ENCODE measurements at regions not wholly inside any gene's neighbourhood (a gene's known extent, or its start where the extent isn't known, plus 50 kb on each side); places are given as distances from the start of the nearest gene placed in this dataset.
"Not testable (repeated sequence)": the region's sequence is repeated elsewhere in the genome, so short reads cannot be mapped to it uniquely, and the experiment has no call there.

DNA sequence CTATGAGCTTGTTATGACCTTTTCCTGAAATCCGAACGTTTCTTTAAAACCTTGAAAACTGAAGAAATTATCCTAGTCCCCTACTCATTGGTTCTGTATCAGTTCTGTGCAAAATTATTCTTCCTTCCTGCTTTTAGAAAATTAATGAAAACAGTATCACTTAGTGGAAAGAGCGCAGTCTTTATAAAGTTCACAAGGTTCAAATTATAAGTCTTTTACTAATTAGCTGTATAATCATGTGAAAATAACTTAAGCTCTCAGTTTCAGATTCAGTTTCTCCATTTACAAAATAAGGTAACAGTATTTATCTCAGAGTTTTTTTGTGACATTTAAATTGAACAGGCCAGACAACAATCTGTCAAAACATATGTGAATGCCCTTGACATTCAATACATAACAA lies 306.1 kb downstream of the ADAMTS20 start:
- no peak for DNase-seq

DNA sequence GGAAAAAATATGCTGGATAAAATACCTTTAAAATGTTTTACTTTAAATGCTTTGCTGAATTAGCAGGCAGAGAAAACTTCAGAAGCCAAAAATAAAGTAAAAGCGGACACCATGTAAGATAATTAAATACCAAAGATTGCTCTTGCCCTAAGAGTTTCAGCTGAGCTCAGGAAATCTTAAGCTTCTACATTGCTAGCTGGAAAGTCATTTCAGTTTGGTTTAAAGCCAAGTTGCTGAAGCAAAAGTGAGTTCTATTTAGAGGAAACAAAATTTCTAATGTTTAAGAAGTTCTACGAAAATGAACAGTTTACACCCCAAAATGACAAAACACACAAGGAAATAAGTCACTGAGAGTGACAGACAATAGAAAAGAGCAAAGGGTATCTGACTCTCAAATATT lies 310.0 kb downstream of the ADAMTS20 start:
- DNase-seq = no peak

DNA sequence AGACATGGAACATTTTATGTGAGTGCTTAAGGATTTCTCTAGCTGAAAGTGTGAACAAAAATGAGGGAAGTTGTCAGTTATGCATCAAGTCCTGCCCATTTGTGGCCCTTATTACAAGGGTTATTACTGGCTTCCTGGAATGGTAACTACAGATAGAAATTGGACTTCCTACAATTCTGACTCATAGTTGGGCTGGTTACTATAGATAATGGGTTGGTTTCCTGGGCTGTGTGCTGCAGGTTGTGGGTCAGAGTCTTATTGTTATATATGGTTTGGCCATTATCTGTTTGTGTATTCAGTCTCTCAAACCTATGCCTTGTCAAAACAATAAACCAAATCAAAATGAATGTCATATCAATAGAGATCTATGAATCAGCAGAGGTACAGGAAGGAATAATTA lies 313.7 kb downstream of the ADAMTS20 start:
- DNase-seq = no peak

DNA sequence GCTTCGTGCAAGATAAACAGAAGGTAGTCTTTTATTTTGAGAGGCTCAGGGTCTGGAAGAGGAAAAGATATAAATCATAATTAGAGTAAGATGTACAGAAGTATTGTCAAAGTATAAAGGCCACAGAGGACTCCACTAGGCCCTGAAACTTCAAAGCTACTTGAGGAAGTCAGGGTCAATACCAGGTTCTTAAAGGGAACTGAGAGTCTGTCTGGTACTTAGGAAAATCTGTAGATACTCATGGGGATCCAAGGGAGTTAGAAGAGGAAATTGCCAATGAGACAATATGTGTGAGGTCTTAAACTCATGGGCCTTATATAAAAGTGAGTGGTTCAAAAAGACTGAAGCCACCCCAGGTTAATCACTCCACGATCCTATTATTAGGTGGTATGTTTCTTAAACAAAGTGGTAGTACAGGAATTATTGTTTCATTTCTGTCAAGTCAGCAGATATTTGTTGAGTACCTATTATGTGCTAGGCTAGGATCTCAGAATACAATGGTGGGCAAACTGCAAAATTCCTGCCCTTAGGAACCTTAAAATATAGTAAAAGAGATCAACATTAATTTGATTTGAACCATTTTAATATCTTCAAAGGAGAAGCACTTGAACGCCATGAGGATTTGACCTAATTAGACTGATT lies 314.6 kb downstream of the ADAMTS20 start:
- no peak for DNase-seq

DNA sequence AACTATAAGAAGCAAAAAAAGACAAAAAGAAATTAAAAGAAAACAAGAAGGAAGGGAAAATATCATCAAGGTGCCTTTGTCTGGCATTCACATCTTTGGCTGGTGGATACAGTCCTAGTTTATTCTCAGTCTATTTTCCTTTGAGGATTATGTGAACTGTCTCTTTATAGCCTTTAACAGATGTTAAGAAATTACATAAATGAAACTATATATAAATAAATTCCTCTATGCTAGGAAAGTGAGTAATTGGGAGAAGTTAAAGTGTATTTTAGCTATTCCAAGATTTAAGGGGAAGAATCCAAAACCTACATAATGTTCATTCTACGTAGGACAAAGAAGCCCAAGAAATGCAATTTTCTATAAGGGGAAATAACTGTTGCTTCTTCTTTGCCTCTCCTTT lies 316.3 kb downstream of the ADAMTS20 start:
- no peak for DNase-seq

DNA sequence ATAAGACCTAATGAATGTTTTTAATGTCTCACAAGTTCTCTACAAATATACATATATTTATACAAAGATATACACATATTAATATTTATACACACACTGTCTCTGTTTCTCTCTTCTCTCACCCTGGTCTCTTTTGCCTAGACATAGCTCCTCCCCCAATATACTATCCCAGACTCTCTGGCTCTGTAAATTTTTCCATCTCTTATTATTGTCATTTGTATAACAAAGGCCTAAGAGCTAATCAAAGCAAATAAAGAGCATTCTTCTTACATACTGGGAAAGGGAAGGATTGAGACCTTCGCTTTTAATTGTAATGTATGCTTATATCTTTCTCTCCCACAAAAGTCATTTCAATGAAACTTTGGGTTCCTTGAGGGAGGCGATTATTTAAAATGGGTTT lies 318.1 kb downstream of the ADAMTS20 start:
- no peak for DNase-seq

DNA sequence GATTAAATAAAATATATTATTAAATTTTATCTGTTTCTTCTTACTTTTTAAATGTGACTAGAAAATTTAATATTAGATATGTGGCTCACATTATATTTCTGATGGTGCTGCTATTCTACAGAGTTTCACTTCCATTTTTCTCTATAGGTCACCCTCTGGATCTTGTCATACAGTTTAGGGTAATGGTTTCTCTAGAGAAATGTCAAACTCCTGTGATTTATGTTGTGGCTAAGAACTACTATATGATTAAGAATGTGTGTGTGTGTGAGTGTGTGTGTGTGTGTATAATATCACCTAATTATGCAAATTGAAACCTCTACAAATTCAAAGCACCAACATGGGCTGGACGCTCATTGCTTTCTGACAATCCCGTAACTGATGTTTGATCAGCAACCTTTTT lies 325.9 kb downstream of the ADAMTS20 start:
- DNase-seq = no peak

DNA sequence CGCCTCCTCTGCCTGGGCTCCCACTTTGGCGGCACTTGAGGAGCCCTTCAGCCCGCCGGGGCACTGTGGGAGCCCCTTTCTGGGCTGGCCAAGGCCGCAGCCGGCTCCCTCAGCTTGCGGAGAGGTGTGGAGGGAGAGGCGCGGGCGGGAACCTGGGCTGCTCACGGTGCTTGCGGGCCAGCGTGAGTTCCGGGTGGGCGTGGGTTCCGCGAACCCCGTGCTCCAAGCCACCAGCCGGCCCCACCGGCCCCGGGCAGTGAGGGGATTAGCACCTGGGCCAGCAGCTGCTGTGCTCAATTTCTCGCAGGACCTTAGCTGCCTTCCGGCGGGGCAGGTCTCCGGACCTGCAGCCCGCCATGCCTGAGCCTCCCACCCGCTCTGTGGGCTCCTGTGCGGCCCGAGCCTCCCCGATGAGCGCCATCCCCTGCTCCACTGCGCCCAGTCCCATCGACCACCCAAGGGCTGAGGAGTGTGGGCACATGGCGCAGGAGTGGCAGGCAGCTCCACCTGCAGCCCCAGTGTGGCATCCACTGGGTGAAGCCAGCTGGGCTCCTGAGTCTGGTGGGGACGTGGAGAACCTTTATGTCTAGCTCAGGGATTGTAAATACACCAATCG lies 327.7 kb downstream of the ADAMTS20 start:
- DNase-seq = not testable (repeated sequence)

DNA sequence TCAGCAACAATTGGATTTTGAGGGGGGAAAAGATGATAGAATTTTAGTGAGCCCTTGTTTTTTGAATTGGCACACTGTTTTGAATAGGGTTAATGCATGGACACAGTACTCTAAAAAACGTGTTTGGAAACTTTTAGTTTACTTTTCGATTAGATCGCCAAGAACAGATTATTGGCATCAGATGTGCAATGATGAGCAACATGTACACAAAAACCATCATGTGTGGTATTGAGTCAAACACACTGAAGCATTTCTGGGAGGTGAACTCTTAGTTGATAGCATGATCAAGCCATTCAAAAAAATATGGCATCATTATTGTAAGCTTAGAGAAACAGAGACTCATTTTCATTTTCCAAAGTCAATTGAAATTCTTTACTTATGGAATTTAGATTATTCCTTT lies 329.2 kb downstream of the ADAMTS20 start:
- no peak for DNase-seq

DNA sequence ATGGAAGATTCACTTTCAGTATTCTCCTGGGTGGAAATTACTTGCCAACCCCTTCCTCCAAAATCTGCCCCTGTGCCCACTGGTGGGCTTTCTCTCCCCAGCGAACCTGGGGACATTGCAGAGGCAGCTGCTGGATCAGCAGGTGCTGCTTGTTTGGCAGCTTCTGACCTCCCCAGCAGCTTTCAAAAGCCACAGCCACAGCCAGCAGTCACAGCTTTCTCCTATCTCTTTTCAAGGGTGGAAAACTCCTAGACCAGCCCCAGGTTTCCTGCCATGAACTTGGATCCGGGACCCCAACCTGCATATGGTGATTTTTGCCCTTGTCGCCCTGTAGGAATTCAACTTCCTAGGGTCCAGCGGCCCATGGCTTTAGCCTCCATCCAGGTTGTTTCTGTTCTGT lies 330.8 kb downstream of the ADAMTS20 start:
- DNase-seq = no peak

DNA sequence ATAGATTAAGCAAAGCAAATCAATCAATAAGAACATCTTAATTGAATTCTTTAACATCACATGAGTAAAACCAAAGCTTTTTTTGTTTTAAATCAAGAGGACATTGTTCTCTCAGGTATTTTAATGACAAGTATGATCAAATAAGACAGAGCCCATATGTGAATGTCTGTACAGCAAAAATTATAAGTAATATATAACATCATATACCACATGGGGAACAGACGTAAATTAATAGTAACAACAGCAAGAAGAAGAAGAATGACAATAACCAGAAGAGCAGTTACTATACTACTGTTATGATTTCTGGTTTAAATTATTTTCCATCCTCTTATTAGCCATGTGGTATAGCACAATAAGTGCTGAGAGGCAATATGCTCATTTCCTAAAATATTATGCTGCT lies 335.5 kb downstream of the ADAMTS20 start:
- DNase-seq = no peak

DNA sequence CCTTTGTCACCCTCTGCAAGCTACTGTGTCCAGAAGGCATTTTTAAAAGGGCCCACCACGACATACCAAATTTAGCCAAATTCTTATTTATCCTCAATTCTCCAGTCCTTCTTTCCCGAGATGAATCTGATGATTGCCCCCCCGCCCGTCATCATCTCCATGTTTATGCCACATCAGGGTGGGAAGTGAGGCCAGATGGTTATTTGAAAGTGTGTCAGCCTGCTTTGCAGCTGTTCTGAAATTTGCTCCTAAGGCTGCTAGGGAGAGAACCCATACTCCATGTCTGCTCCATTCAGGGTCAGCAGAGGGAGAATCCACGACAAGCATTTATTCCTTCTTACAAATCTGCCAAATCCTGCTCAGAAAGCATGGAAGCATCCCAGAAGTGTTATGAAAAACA lies 337.8 kb downstream of the ADAMTS20 start:
- DNase-seq = no peak

DNA sequence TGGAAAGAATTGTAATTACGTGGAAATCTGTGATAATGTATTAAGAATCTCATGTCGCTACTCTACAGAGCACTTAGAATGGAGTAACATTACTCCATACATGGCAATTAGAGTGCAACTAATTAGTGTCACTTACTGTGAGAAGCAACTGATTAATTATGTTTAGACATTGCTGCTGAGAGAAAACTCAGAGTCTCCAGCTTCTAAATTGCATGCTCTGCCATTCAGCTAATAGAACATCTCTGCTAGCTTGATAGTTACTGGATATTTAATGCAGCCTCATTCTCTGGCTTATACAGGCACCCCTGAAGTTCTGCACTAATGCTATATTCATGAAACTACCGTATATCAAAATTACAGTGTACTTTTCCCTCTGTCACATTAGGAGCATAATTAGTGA lies 338.4 kb downstream of the ADAMTS20 start:
- DNase-seq = no peak

DNA sequence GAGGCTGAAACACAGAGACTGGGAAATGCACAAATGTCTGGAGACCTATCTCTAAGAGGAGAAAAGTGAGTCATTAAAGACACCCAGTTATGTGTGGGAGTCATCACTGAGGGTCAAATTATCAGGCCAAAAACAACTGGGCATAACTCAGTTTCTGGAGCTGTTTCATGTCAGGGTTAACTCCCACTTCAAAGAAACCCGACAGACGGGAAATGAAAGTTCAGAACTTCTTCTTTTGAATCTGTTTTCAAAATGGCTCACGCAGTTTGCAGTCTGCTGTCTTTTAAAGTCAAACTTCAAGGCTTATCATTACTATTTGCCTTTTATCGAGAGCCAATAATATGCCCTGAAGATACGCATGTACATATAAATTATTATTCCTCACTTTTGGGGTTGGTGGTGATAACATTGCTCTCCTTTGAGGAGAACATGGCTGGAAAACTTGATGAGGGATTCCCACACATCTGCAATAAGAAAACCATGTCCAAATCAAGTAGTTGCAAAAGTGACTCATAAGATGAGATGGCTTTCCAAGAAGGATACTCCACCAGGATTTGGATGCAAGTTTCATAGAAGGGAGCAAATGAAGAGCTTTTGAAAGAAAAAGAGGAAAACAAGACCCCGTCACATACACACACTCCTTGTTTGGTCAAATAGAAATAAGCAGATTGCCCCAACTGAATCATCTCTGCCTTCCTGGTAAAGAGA lies 341.4 kb downstream of the ADAMTS20 start:
- no peak for DNase-seq

DNA sequence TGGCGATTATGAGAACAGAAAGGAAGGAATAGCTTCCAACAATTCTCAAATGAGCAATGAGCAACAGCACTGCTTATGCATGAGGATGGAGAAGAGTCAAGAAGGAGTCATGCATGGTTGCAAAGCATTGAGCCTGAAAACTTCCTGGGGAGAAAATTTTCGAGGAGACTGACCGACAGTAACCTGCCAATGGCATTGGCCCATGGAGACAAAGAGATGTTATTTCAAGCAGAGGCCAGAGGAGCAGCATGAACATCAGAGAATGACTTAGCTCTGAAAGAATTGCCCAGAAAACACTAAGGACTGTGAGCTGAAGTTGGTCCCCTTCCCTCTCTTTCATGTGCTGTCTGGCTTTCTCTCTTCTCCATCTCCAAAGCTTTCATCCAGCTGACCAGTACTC lies 343.4 kb downstream of the ADAMTS20 start:
- no peak for DNase-seq

DNA sequence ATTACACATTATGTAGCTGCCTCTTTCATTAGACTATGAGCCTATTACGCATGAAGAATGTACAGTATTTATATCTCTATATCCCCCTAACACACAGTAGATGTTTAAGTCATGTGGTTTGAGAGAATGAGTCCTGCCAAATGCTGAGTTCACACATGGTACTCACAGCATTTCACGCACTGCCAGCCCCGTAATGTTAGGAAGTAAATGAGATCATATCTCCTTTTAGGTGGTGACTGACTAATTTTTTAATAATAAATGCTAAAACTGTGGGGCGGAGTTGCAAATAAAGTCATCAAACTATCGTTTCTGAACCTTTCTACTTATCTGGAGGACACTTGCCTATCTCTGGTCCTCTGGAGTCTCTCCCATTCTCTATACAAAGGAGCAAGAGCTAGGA lies 343.8 kb downstream of the ADAMTS20 start:
- no peak for DNase-seq

DNA sequence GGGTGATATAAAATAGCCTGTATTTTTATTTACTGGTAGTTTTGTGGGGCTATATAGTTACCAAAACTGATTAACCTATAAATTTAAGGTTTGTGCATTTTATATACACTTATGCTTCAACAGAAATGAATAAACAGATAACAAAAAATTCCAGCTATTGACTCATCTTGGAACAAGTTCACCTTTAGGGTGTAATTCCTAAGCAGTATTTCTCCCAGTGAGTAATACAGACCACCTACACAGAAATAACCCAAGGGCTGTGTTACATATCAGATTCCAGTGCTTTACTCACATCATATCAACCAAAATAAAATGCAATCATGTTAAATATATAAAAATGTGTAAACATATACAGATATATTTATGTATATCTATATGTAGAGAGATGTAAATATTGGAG lies 345.6 kb downstream of the ADAMTS20 start:
- no peak for DNase-seq

DNA sequence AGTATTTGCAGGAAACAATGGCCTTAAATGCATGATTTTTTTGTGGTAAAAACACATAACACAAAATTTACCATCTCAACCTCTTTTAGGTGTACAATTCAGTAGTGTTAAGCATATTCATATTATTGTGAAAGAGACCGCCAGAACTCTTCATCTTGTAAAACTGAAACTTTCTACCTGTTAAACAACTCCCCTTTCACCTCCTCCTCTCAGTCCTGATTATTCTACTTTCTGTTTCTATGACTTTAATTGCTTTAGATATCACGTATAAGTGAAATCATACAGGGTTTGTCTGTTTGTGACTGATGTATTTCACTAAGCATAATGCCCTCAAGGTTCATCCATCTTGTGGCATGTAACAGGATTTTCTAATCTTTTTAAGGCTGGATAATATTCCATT lies 353.4 kb downstream of the ADAMTS20 start:
- no peak for DNase-seq

DNA sequence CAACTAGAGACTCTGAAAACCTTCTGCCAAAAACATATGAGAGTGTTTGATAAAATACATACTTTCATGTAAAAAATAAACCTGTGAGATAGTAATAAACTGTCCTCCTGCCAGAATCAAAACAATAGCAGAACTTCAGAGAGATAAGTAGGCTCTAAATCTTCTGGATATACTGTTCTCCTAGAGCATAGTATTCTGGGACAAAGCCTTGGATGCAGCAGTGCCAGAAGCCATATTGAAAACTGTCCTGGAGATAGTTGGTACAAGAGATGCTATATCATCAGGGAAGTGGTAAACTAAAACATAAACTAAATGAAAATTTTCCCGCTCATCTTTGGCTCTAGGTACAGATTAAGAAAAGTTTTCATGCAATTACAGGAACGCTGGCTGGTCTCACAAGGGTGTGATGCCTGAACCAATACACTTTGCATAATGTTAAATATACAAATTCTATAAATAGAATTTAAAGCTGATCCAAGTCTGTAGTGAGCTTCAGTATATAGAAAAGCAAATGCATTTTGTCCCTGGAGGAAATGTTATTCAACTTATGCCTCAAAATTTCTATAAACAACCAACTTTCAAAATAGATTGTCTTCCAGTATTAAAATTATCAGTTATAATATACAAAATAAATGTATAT lies 355.6 kb downstream of the ADAMTS20 start:
- DNase-seq = no peak

DNA sequence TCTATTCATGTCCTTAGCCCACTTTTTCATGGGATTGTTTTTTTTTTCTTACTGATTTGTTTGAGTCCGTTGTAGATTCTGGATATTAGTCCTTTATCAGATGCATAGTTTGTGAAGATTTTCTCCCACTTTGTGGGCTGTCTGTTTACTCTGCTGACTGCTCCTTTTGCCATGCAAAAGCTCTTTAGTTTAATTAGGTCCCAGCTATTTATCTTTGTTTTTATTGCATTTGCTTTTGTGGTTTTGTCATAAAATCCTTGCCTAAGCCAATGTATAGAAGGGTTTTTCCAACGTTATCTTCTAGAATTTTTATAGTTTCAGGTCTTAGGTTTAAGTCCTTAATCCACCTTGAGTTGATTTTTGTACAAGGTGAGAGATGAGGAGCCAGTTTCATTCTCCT lies 358.9 kb downstream of the ADAMTS20 start:
- DNase-seq = not testable (repeated sequence)

DNA sequence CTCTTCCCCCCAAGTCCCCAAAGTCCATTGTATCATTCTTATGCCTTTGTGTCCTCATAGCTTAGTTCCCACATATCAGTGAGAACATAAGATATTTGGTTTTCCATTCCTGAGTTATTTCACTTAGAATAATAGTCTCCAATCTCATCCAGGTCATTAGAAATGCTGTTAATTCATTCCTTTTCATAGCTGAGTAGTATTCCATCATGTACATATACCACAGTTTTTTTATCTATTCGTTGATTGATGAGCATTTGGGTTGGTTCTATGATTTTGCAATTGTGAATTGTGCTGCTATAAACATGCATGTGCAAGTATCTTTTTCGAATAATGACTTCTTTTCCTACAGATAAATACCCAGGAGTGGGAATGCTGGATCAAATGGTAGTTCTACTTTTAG lies 359.6 kb downstream of the ADAMTS20 start:
- not testable (repeated sequence) for DNase-seq

DNA sequence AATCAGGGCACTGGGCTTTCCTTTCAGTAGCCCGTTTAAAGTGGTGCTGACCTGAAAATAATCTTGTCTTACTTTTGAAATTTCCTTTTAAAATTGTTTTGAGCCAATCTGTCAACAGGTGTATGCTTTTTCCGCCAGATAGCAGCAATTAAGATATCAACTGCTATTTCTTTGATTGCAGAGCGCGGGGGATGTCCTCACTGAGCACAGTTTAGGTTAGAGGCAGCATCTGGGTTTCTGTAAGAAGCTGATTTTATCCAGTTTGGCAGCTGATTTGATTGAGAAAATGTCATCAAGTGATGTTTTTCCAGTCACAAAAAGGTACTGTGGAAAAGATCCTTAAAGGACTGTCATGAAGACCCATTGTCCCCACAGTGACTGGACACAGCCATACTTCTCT lies 371.8 kb downstream of the ADAMTS20 start:
- DNase-seq = no peak

DNA sequence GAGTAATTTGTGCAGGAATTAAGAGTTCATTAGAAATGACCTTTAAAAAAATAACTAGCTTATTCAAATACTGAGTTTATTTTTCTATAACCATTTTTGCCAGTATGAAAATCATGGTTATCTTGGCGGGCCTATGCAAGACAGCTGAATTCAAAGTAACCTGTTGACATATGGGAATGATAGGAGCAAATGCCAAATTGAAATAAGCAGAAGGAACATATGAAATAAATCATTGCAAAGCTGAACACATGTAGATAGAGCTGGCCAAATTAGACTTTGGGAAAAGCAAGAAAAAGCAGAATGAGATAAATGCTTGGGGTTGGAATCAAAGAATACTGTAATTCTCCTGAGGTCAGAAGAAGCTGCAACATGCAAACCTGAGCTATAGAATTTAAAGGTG lies 372.5 kb downstream of the ADAMTS20 start:
- no peak for DNase-seq

DNA sequence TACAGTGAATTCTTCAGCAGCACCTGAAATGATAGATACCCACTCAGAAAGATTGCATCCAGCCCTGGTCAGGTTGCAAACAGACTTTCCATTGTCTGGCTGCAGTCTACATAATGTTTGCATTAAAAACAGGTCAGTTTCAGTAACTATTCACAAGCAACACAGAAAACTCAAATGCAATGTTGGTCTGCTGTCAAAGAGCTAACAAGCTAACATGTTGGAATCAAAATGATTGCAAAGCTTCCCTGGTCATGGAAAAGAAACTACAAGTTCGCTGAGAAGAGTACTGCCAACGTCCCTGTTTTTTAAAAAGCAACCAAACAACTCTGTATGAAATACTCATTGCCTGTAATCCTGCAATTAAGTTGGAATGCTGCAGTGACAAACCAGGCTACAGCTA lies 374.7 kb downstream of the ADAMTS20 start:
- no peak for DNase-seq
